ENCODE measurements at regions not wholly inside any gene's neighbourhood (a gene's known extent, or its start where the extent isn't known, plus 50 kb on each side); places are given as distances from the start of the nearest gene placed in this dataset.

DNA sequence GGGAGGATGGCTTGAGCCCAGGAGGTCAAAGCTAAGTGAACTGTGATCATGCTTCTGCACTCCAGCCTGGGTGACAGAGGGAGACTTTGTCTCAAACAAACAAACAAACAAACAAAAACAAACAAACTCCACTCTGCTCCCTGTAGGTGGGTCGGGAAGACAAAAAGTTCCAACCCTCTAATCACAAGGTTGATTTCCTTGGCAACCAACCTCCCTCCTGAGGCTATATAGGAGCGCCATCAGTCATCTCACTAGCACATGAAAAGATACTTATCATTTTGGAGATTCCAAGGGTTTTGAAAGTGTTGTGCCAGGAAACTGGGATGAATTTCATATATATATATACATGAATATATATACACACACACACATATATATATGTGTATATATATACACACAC lies 160.5 kb downstream of the TUSC1 start:
- intact Hi-C loops (cut with DNase I): no loop called here
- DNase-seq: no peak
- TF ChIP-seq, protein P1, sequence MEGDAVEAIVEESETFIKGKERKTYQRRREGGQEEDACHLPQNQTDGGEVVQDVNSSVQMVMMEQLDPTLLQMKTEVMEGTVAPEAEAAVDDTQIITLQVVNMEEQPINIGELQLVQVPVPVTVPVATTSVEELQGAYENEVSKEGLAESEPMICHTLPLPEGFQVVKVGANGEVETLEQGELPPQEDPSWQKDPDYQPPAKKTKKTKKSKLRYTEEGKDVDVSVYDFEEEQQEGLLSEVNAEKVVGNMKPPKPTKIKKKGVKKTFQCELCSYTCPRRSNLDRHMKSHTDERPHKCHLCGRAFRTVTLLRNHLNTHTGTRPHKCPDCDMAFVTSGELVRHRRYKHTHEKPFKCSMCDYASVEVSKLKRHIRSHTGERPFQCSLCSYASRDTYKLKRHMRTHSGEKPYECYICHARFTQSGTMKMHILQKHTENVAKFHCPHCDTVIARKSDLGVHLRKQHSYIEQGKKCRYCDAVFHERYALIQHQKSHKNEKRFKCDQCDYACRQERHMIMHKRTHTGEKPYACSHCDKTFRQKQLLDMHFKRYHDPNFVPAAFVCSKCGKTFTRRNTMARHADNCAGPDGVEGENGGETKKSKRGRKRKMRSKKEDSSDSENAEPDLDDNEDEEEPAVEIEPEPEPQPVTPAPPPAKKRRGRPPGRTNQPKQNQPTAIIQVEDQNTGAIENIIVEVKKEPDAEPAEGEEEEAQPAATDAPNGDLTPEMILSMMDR (IDR thresholded peaks at IDR 0.05): no peak
- no peak for TF ChIP-seq POLR2A (IDR thresholded peaks at IDR 0.05)
- WGBS, 4 donors: 81 to 94% (median 86%) methylated on average over 2 of the region's 2 CpGs
- no peaks in the 10 kb centered on the region for H3K9me3 ChIP-seq (replicated peaks in 1 of 3)
- H3K27ac ChIP-seq: no peak overlapping the region
- no peaks in the 10 kb centered on the region for H3K27me3 ChIP-seq
- no peaks in the 10 kb centered on the region for H3K4me1 ChIP-seq (replicated peaks in 1 of 2)
- no peaks in the 10 kb centered on the region for H3K36me3 ChIP-seq (replicated peaks in 1 of 2)
- H3K4me3 ChIP-seq: no peak overlapping the region

DNA sequence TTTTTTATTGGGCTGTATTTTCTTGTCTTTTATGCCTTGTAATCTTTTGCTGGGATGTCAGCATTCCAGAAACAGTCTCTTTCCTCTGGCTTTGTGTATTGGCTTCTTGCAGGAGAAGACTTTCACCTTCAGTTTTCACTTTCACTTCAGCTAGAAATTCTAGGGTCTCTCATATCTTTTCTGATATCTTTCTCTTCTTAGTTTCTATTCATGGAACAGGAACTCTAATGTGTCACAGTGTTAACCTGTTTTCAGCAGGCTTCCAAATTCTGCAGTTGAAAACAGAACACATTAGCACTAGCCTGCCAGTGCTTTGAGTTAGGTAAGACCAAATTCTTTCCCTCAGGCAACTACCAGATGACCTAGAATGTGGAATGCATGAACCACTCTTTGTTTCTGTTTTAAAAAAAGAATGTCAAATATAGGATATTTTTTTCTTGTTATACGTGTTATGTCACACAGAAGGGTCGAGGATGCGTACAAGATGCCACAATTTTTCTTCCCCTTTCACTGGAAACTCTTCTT lies 164.7 kb downstream of the TUSC1 start:
- no peak overlapping the region for H3K4me3 ChIP-seq
- no peaks in the 10 kb centered on the region for H3K9me3 ChIP-seq (replicated peaks in 1 of 3)
- WGBS, 4 donors: 61 to 81% (median 69%) methylated on average over 3 of the region's 3 CpGs
- intact Hi-C loops (cut with DNase I): no loop called here
- H3K27me3 ChIP-seq: no peaks in the 10 kb centered on the region
- TF ChIP-seq, protein P1 (IDR thresholded peaks at IDR 0.05): no peak
- TF ChIP-seq POLR2A (IDR thresholded peaks at IDR 0.05): no peak
- no peak for DNase-seq
- H3K4me1 ChIP-seq (replicated peaks in 1 of 2): no peaks in the 10 kb centered on the region
- H3K36me3 ChIP-seq (replicated peaks in 1 of 2): no peaks in the 10 kb centered on the region
- H3K27ac ChIP-seq: no peak overlapping the region

GRCh38 chr9:25505644-25506043 lies 172.6 kb downstream of the TUSC1 start:
- intact Hi-C loops (cut with DNase I): no loop called here
- no peaks in the 10 kb centered on the region for H3K4me1 ChIP-seq (replicated peaks in 1 of 2)
- 60 to 89% (median 71%) methylated on average over 1 of the region's 1 CpG for WGBS, 4 donors

GRCh38 chr9:25481372-25481771 lies 196.9 kb downstream of the TUSC1 start:
- intact Hi-C loops (cut with DNase I): no loop called here
- WGBS, 4 donors: 50 to 67% (median 56%) methylated on average over 1 of the region's 1 CpG
- TF ChIP-seq, protein P1 (IDR thresholded peaks at IDR 0.05): no peak
- TF ChIP-seq POLR2A (IDR thresholded peaks at IDR 0.05): no peak

More at GRCh38 chr9:25505644-25506043, 172.6 kb downstream of the TUSC1 start:
- Histone ChIP-seq H3K27me3 (no peaks in the 10 kb centered on the region), H3K27ac (no peak overlapping the region), H3K9me3 (replicated peaks in 1 of 3) (peaks cover 0 to 6% (median 0%) of the 10 kb centered on the region in 3 donors), H3K36me3 (replicated peaks in 1 of 2) (no peaks in the 10 kb centered on the region), H3K4me3 (no peak overlapping the region)
- no peak for DNase-seq
- TF ChIP-seq, protein P1 (IDR thresholded peaks at IDR 0.05): no peak
- TF ChIP-seq POLR2A (IDR thresholded peaks at IDR 0.05): no peak

More at GRCh38 chr9:25481372-25481771, 196.9 kb downstream of the TUSC1 start:
- Histone ChIP-seq H3K9me3 (replicated peaks in 1 of 3) (no peaks in the 10 kb centered on the region), H3K4me1 (replicated peaks in 1 of 2) (no peaks in the 10 kb centered on the region), H3K36me3 (replicated peaks in 1 of 2) (no peaks in the 10 kb centered on the region), H3K4me3 (no peak overlapping the region), H3K27ac (no peak overlapping the region), H3K27me3 (no peaks in the 10 kb centered on the region)
- DNase-seq: no peak
